HG02763 (cell line): ENCODE measurements at regions not wholly inside any gene's neighbourhood (a gene's known extent, or its start where the extent isn't known, plus 50 kb on each side); places are given as distances from the start of the nearest gene placed in this dataset.

Experiments used
- ATAC-seq: cut with Tn5 transposase; IDR thresholded peaks from one replicate; pipeline ENCODE4 v1.9.1; 2021; ENCODE audit warnings: mild to moderate bottlenecking, moderate library complexity; ENCODE audit not compliant: unreplicated experiment

GRCh38 chr5:57598097-57598496 lies 115.5 kb upstream of the ACTBL2 start:
- no peak for ATAC-seq

- no peak for ATAC-seq
Observed at GRCh38 chr5:57595523-57595991, 112.9 kb upstream of the ACTBL2 start.

- no peak for ATAC-seq
Observed at GRCh38 chr5:57594436-57594835, 111.8 kb upstream of the ACTBL2 start.

- ATAC-seq = no peak
Observed at GRCh38 chr5:57592236-57592635, 109.6 kb upstream of the ACTBL2 start.

GRCh38 chr5:57586649-57587048 lies 104.0 kb upstream of the ACTBL2 start:
- no peak for ATAC-seq

GRCh38 chr5:57582578-57583070 lies 100.0 kb upstream of the ACTBL2 start:
- ATAC-seq = no peak

- ATAC-seq = no peak
Observed at GRCh38 chr5:57581772-57582171, 99.2 kb upstream of the ACTBL2 start.

- no peak for ATAC-seq
Observed at GRCh38 chr5:57581222-57581621, 98.6 kb upstream of the ACTBL2 start.

GRCh38 chr5:57577432-57578175 lies 95.0 kb upstream of the ACTBL2 start:
- no peak for ATAC-seq

GRCh38 chr5:57576317-57576716 lies 93.7 kb upstream of the ACTBL2 start:
- no peak for ATAC-seq

GRCh38 chr5:57575839-57576238 lies 93.2 kb upstream of the ACTBL2 start:
- no peak for ATAC-seq

GRCh38 chr5:57572461-57572860 lies 89.8 kb upstream of the ACTBL2 start:
- ATAC-seq = no peak

- ATAC-seq = no peak
Observed at GRCh38 chr5:57569601-57570000, 87.0 kb upstream of the ACTBL2 start.

GRCh38 chr5:57568136-57568535 lies 85.5 kb upstream of the ACTBL2 start:
- no peak for ATAC-seq

GRCh38 chr5:57566914-57567313 lies 84.3 kb upstream of the ACTBL2 start:
- ATAC-seq = no peak

GRCh38 chr5:57561231-57561842 lies 78.7 kb upstream of the ACTBL2 start:
- ATAC-seq = no peak

GRCh38 chr5:57559110-57559635 lies 76.6 kb upstream of the ACTBL2 start:
- ATAC-seq = no peak

GRCh38 chr5:57552033-57552432 lies 69.4 kb upstream of the ACTBL2 start:
- ATAC-seq = no peak

GRCh38 chr5:57551251-57551650 lies 68.6 kb upstream of the ACTBL2 start:
- ATAC-seq = no peak

GRCh38 chr5:57550132-57550531 lies 67.5 kb upstream of the ACTBL2 start:
- ATAC-seq = no peak

- ATAC-seq = no peak
Observed at GRCh38 chr5:57549566-57549965, 67.0 kb upstream of the ACTBL2 start.

- no peak for ATAC-seq
Observed at GRCh38 chr5:57540823-57541222, 58.2 kb upstream of the ACTBL2 start.
